ENCODE measurements at regions not wholly inside any gene's neighbourhood (a gene's known extent, or its start where the extent isn't known, plus 50 kb on each side); places are given as distances from the start of the nearest gene placed in this dataset.

GRCh38 chr6:95071464-95071863 is 505.9 kb upstream of the MANEA start:
- Histone ChIP-seq H3K27ac (ENCODE audit: low read depth in 2 of 2, low read length in 1 of 2) (no peak overlapping the region), H3F3A (replicated peaks; ENCODE audit: insufficient read depth) (no peaks in the 10 kb centered on the region), H4K20me1 (ENCODE audit: insufficient read depth) (no peaks in the 10 kb centered on the region), H3K4me2 (no peak overlapping the region), H3K9me3 (no peaks in the 10 kb centered on the region), H2AFZ (ENCODE audit: low read depth) (no peak overlapping the region), H3K4me1 (ENCODE audit: control insufficient read depth in 1 of 2, insufficient read depth in 2 of 2, low read depth in 1 of 2, low read length in 1 of 2) (no peaks in the 10 kb centered on the region), H3K9ac (no peak overlapping the region), H3K36me3 (replicated peaks in 1 of 2; ENCODE audit: control insufficient read depth in 1 of 2, insufficient read depth in 2 of 2, low read length in 1 of 2) (no peaks in the 10 kb centered on the region), H3K4me3 (ENCODE audit: low read depth in 2 of 2, low read length in 1 of 2) (no peak overlapping the region), H3K9me2 (no peaks in the 10 kb centered on the region), H3K27me3 (ENCODE audit: insufficient read depth) (no peaks in the 10 kb centered on the region), H3K79me2 (ENCODE audit: insufficient read depth) (no peaks in the 10 kb centered on the region)
- ChIA-PET CTCF (no interaction called here), POLR2A (no interaction called here)
- WGBS (ENCODE audit: low lambda C conversion rate): 9% methylated on average over 3 of the region's 3 CpGs
- DNase-seq: no peak
- TF ChIP-seq SIN3A (IDR thresholded peaks at IDR 0.05; ENCODE audit: borderline replicate concordance, low read depth, low read length): no peak
- no peak for TF ChIP-seq TAF1 (IDR thresholded peaks at IDR 0.05; ENCODE audit: borderline replicate concordance, low read depth, low read length)
- TF ChIP-seq RAD21 (IDR thresholded peaks at IDR 0.05; ENCODE audit: low read length): no peak
- no peak for TF ChIP-seq PBX3 (IDR thresholded peaks at IDR 0.05)
- TF ChIP-seq JUND (IDR thresholded peaks at IDR 0.05): no peak
- TF ChIP-seq ELF1 (IDR thresholded peaks at IDR 0.05): no peak
- TF ChIP-seq YY1 (IDR thresholded peaks at IDR 0.05; ENCODE audit: low read depth): no peak
- no peak for TF ChIP-seq TEAD4 (IDR thresholded peaks at IDR 0.05; ENCODE audit: borderline replicate concordance, insufficient read depth)
- no peak for TF ChIP-seq FOXM1 (IDR thresholded peaks at IDR 0.05; ENCODE audit: low read depth)
- TF ChIP-seq REST (IDR thresholded peaks at IDR 0.05; ENCODE audit: low read depth, low read length): no peak
- TF ChIP-seq CTCF (IDR thresholded peaks at IDR 0.05): no peak
- TF ChIP-seq GABPA (IDR thresholded peaks at IDR 0.05; ENCODE audit: low read depth): no peak
- no peak for TF ChIP-seq RFX5 (IDR thresholded peaks at IDR 0.05; ENCODE audit: low read length)
- TF ChIP-seq USF1 (IDR thresholded peaks at IDR 0.05; ENCODE audit: borderline replicate concordance, low read depth): no peak
- no peak for TF ChIP-seq IRF3 (IDR thresholded peaks at IDR 0.05; ENCODE audit: low read depth, low read length)
- TF ChIP-seq MAX (IDR thresholded peaks at IDR 0.05; ENCODE audit: low read depth): no peak
